Activated CD4-positive, alpha-beta memory T cell treated with anti-CD3 and anti-CD28 coated beads, Interleukin-2, amount 10 ng/mL, durations not matched to agents 7 days and 5 days (primary cell): ENCODE measurements at regions not wholly inside any gene's neighbourhood (a gene's known extent, or its start where the extent isn't known, plus 50 kb on each side); places are given as distances from the start of the nearest gene placed in this dataset.
"Not testable (repeated sequence)": the region's sequence is repeated elsewhere in the genome, so short reads cannot be mapped to it uniquely, and the experiment has no call there.

Experiments used
- CTCF ChIA-PET: fragments of 350-600 bp; sonication (Branson Sonifier 250); formaldehyde crosslinking; loops from one replicate; lab custom pipeline; 2021; ENCODE audit warnings: antibody characterized with exemption, inconsistent platforms; lab: Charles Lee
- POLR2A ChIA-PET: fragments of 350-600 bp; sonication (Branson Sonifier 250); formaldehyde crosslinking; loops from one replicate; lab custom pipeline; 2021; ENCODE audit warnings: antibody characterized with exemption; lab: Charles Lee
- DNase-seq: peaks from one replicate; pipeline ENCODE4 v3.0.0-alpha.2; 2020
- H3K27ac Mint-ChIP-seq: one replicate; pipeline ENCODE4 v1.8.0; 2021; ENCODE audit warnings: mild to moderate bottlenecking, mixed read lengths
- H3K27me3 Mint-ChIP-seq: one replicate; pipeline ENCODE4 v1.8.0; 2021; ENCODE audit warnings: mixed read lengths
- H3K36me3 Mint-ChIP-seq: one replicate; pipeline ENCODE4 v1.8.0; 2021; ENCODE audit warnings: low read depth, mixed read lengths
- H3K4me1 Mint-ChIP-seq: one replicate; pipeline ENCODE4 v1.8.0; 2021; ENCODE audit warnings: mixed read lengths
- H3K4me3 Mint-ChIP-seq: one replicate; pipeline ENCODE4 v1.8.0; 2021; ENCODE audit warnings: mild to moderate bottlenecking, mixed read lengths
- H3K9me3 Mint-ChIP-seq: one replicate; pipeline ENCODE4 v1.8.0; 2021; ENCODE audit warnings: mixed read lengths

GRCh38 chr2:196520605-196521004 is 118.9 kb upstream of the CCDC150 start:
- ChIA-PET CTCF (no interaction called here), POLR2A (no interaction called here)
- Mint-ChIP-seq H3K9me3 (no peaks in the 10 kb centered on the region), H3K27me3 (peaks cover 20% of the 10 kb centered on the region), H3K4me3 (no peak overlapping the region), H3K4me1 (no peaks in the 10 kb centered on the region), H3K36me3 (no peaks in the 10 kb centered on the region), H3K27ac (no peak overlapping the region)
- no peak for DNase-seq

GRCh38 chr2:196526981-196527725 is 112.4 kb upstream of the CCDC150 start:
- H3K36me3 Mint-ChIP-seq, H3K4me3 Mint-ChIP-seq, H3K9me3 Mint-ChIP-seq, H3K27me3 Mint-ChIP-seq, DNase-seq, H3K27ac Mint-ChIP-seq, POLR2A ChIA-PET, CTCF ChIA-PET: not testable (repeated sequence)
- peaks cover 24% of the 10 kb centered on the region for H3K4me1 Mint-ChIP-seq

- H3K27ac Mint-ChIP-seq = peak overlapping the region; percentile 7
- peaks cover 32% of the 10 kb centered on the region for H3K4me1 Mint-ChIP-seq
Observed at GRCh38 chr2:196528486-196529223, 110.9 kb upstream of the CCDC150 start.

DNA sequence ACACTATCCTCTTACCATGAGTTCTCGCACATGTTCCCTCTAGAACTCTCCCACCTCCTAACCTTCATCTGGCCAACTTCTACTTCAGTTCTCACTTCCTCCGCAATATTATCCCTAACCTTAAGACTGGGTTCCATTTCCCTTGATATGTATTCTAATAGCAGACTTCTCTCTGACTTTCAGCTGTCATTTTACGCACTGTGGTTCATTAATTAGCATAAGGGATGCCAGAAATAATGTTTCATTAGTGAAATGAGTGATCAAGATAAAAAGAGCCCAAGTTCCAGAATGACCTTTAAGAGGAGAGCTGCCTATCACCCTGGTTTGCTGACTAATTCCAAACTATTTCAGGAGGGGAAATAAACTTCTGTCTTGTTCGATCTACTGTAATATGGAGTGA is 108.6 kb upstream of the CCDC150 start:
- no peak overlapping the region for H3K27ac Mint-ChIP-seq
- CTCF ChIA-PET = no interaction called here
- H3K9me3 Mint-ChIP-seq = peaks cover 3% of the 10 kb centered on the region
- POLR2A ChIA-PET = no interaction called here
- DNase-seq = no peak
- peaks cover 7% of the 10 kb centered on the region for H3K36me3 Mint-ChIP-seq
- peaks cover 46% of the 10 kb centered on the region for H3K4me1 Mint-ChIP-seq
- no peak overlapping the region for H3K4me3 Mint-ChIP-seq
- H3K27me3 Mint-ChIP-seq = peaks cover 10% of the 10 kb centered on the region

More at GRCh38 chr2:196528486-196529223, 110.9 kb upstream of the CCDC150 start:
- H3K4me3 Mint-ChIP-seq = no peak overlapping the region
- no peaks in the 10 kb centered on the region for H3K27me3 Mint-ChIP-seq
- ChIA-PET CTCF (no interaction called here), POLR2A (no interaction called here)
- peaks cover 7% of the 10 kb centered on the region for H3K36me3 Mint-ChIP-seq
- DNase-seq = no peak
- peaks cover 3% of the 10 kb centered on the region for H3K9me3 Mint-ChIP-seq

DNA sequence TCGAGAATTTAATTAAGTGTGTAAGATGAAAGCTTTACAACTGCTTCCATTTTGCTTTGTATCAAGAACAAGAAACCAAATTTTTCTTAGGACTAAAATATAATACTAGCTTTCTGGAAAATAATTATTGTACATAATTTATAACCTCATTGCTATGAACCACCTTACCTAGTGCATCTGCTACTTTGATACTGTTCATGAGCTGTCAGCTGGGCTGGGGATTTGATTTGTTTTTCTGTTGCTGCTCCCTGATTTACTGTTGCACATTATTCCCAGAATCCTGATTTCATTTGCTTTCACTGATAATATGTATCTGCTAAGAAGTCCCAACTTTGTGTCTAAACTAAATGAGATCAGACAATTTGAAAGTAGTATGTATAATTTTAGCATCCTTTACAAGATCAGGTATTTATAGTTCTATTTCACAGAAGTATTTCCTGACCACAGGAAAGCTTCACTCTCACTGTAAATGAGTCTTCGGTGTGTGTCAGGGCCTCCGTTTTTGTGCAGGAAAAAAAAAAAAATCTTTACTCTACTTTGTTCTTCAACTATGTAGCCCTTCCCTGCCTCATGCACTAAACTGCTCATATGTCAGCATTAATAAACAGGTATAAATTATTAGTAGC is 105.6 kb upstream of the CCDC150 start:
- Mint-ChIP-seq H3K27ac (no peak overlapping the region), H3K4me3 (no peak overlapping the region)
- CTCF ChIA-PET = interaction anchor here (1.4 kb wide), 1 partner anchor 80 kb away, joined by 6 read pairs; no protein-coding TSS in a partner anchor

GRCh38 chr2:196534495-196534894 is 105.0 kb upstream of the CCDC150 start:
- no peak overlapping the region for H3K4me3 Mint-ChIP-seq
- peaks cover 3% of the 10 kb centered on the region for H3K9me3 Mint-ChIP-seq
- H3K36me3 Mint-ChIP-seq = peaks cover under 1% of the 10 kb centered on the region
- H3K27ac Mint-ChIP-seq = no peak overlapping the region
- peaks cover 32% of the 10 kb centered on the region for H3K4me1 Mint-ChIP-seq
- no peak for DNase-seq
- POLR2A ChIA-PET = no interaction called here
- CTCF ChIA-PET = no interaction called here
- H3K27me3 Mint-ChIP-seq = peaks cover 21% of the 10 kb centered on the region

More for the DNA sequence above, 105.6 kb upstream of the CCDC150 start:
- peaks cover 37% of the 10 kb centered on the region for H3K4me1 Mint-ChIP-seq
- peaks cover 21% of the 10 kb centered on the region for H3K27me3 Mint-ChIP-seq
- POLR2A ChIA-PET = no interaction called here
- no peak for DNase-seq
- peaks cover 3% of the 10 kb centered on the region for H3K9me3 Mint-ChIP-seq
- peaks cover 3% of the 10 kb centered on the region for H3K36me3 Mint-ChIP-seq

DNA sequence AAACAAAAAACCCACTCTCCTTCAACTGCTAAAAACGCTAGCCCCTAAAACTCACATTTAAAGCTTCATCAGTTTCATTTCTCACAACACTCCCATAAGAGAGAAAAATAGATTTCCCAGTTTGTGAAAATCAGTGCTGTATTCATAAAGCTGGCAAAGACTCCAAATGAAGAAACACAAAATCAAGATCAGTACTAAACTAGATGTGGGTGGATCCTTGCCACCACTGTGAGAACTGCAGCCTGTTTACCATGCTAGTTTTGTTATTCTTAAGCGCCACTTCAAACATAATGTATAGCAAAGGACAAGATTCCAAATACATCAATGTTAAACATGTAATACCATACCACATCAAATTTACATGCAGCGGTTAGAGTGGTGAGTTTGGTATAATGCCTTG is 104.5 kb upstream of the CCDC150 start:
- no peak for DNase-seq
- ChIA-PET CTCF (no interaction called here), POLR2A (no interaction called here)

GRCh38 chr2:196535742-196536141 is 103.8 kb upstream of the CCDC150 start:
- Mint-ChIP-seq H3K4me1 (peaks cover 25% of the 10 kb centered on the region), H3K36me3 (no peaks in the 10 kb centered on the region), H3K27ac (no peak overlapping the region), H3K4me3 (no peak overlapping the region), H3K27me3 (peaks cover 21% of the 10 kb centered on the region), H3K9me3 (peaks cover 3% of the 10 kb centered on the region)
- DNase-seq = no peak
- CTCF ChIA-PET = no interaction called here
- POLR2A ChIA-PET = no interaction called here

More for the DNA sequence above, 104.5 kb upstream of the CCDC150 start:
- Mint-ChIP-seq H3K4me3 (no peak overlapping the region), H3K36me3 (no peaks in the 10 kb centered on the region), H3K27me3 (peaks cover 21% of the 10 kb centered on the region), H3K4me1 (peaks cover 30% of the 10 kb centered on the region), H3K27ac (no peak overlapping the region), H3K9me3 (peaks cover 3% of the 10 kb centered on the region)

DNA sequence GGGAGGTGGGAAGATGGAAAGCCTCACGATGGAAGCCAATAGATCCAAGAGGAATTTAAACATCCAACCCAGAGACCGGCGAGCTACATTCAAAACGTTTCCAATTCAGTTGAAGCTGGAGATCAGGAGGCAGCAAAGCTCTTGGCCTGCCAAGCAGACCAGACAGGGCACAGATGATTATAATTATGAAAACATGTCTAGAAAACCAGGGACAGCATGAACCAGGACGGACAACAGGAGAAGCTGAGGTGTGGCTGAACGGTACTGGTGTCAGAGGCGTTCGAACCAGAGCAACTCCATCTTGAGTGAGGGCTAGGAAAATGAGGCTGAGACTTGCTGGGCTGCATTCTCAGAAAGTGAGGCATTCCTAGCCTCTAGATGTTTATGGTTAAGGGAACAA is 102.2 kb upstream of the CCDC150 start:
- H3K27me3 Mint-ChIP-seq = peaks cover 24% of the 10 kb centered on the region
- no peaks in the 10 kb centered on the region for H3K36me3 Mint-ChIP-seq
- H3K4me1 Mint-ChIP-seq = peaks cover 21% of the 10 kb centered on the region
- POLR2A ChIA-PET = no interaction called here
- no peak overlapping the region for H3K27ac Mint-ChIP-seq
- H3K4me3 Mint-ChIP-seq = no peak overlapping the region
- DNase-seq = no peak
- H3K9me3 Mint-ChIP-seq = no peaks in the 10 kb centered on the region
- CTCF ChIA-PET = no interaction called here

GRCh38 chr2:196538189-196538588 is 101.3 kb upstream of the CCDC150 start:
- POLR2A ChIA-PET = no interaction called here
- H3K27me3 Mint-ChIP-seq = peaks cover 24% of the 10 kb centered on the region
- H3K4me1 Mint-ChIP-seq = peaks cover 18% of the 10 kb centered on the region
- CTCF ChIA-PET = no interaction called here
- no peaks in the 10 kb centered on the region for H3K9me3 Mint-ChIP-seq
- H3K36me3 Mint-ChIP-seq = no peaks in the 10 kb centered on the region
- H3K27ac Mint-ChIP-seq = no peak overlapping the region
- DNase-seq = no peak
- no peak overlapping the region for H3K4me3 Mint-ChIP-seq

GRCh38 chr2:196538646-196539045 is 100.9 kb upstream of the CCDC150 start:
- no peak overlapping the region for H3K4me3 Mint-ChIP-seq
- no peak for DNase-seq
- H3K4me1 Mint-ChIP-seq = peaks cover 13% of the 10 kb centered on the region
- ChIA-PET POLR2A (no interaction called here), CTCF (no interaction called here)
- no peaks in the 10 kb centered on the region for H3K36me3 Mint-ChIP-seq
- H3K27me3 Mint-ChIP-seq = peaks cover 24% of the 10 kb centered on the region
- no peak overlapping the region for H3K27ac Mint-ChIP-seq
- H3K9me3 Mint-ChIP-seq = no peaks in the 10 kb centered on the region

DNA sequence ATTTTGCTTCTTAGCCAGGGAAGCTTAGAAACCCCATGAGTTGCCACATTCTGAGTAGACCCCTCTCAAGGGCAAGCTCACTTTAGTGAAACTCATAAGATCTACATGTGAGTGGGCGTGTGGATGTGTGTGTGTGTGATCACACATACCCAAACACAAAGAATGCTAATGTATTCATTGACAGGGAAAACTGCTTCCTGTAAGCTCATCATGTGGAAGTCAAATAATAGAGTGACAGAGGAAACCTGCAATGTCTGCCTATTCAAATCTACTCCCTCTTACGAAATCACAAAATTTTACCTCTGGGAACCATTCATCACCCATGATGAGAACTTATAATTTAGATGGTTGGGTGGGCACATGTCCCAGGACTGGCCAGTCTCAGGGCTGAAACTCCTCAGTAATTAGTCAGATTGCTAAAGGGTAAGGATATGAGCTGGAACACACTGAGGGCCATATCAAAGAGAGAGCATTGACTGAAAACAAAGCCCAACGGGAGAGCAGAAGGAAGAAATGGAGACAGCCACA is 94.5 kb upstream of the CCDC150 start:
- CTCF ChIA-PET = no interaction called here

More for the DNA sequence above, 94.5 kb upstream of the CCDC150 start:
- Mint-ChIP-seq H3K9me3 (no peaks in the 10 kb centered on the region), H3K4me3 (no peak overlapping the region), H3K36me3 (no peaks in the 10 kb centered on the region), H3K27ac (no peak overlapping the region), H3K27me3 (peaks cover 14% of the 10 kb centered on the region), H3K4me1 (no peaks in the 10 kb centered on the region)
- DNase-seq = no peak
- POLR2A ChIA-PET = no interaction called here
